ENCODE measurements at regions not wholly inside any gene's neighbourhood (a gene's known extent, or its start where the extent isn't known, plus 50 kb on each side); places are given as distances from the start of the nearest gene placed in this dataset.

- Histone ChIP-seq H3K9me3 (ENCODE audit: control extremely low read depth in 1 of 3, control insufficient read depth in 2 of 3, insufficient read depth in 1 of 3, low read length in 2 of 3) (no peaks in the 10 kb centered on the region), H3K9ac (ENCODE audit: low read length) (no peak overlapping the region), H3K27ac (ENCODE audit: low read length in 2 of 2) (no peak overlapping the region), H3K36me3 (replicated peaks in 1 of 2; ENCODE audit: control extremely low read depth in 1 of 2, control insufficient read depth in 1 of 2, extremely low read depth in 1 of 2, insufficient read depth in 2 of 2, low read length in 1 of 2) (no peaks in the 10 kb centered on the region), H2AFZ (ENCODE audit: insufficient read depth, low read depth, low read length, poor library complexity, severe bottlenecking) (peak overlapping the region; percentile 19), H3K27me3 (replicated peaks in 1 of 4; ENCODE audit: control extremely low read depth in 1 of 4, control insufficient read depth in 3 of 4, insufficient read depth in 4 of 4, low read length in 3 of 4) (peaks cover 0 to 9% (median 1%) of the 10 kb centered on the region in 4 experiments), H4K20me1 (ENCODE audit: control insufficient read depth, insufficient read depth, low read length, poor library complexity, severe bottlenecking) (no peaks in the 10 kb centered on the region), H3K4me3 (ENCODE audit: control extremely low read depth in 1 of 5, extremely low read depth in 1 of 5, insufficient read depth in 1 of 5, low read depth in 2 of 5, low read length in 4 of 5) (no peak overlapping the region), H3K79me2 (ENCODE audit: control insufficient read depth, insufficient read depth, low read length) (no peaks in the 10 kb centered on the region), H3K4me1 (ENCODE audit: control insufficient read depth in 2 of 2, insufficient read depth in 2 of 2, low read length in 2 of 2) (peaks cover 7 to 11% of the 10 kb centered on the region in 2 donors), H3K4me2 (replicated peaks; ENCODE audit: low read depth, low read length, poor library complexity, severe bottlenecking) (no peak overlapping the region)
- Mint-ChIP-seq H3K9me3 (ENCODE audit: insufficient read depth) (no peaks in the 10 kb centered on the region), H3K27me3 (peaks cover 23% of the 10 kb centered on the region), H3K4me1 (peaks cover 3% of the 10 kb centered on the region), H3K4me3 (no peak overlapping the region), H3K27ac (no peak overlapping the region)
- ChIA-PET CTCF (interaction anchor here (1.3 to 9.9 kb wide), 3 partner anchors 16 to 244 kb away, joined by 4 to 307 read pairs (median 118); no protein-coding TSS in a partner anchor), POLR2A (no interaction called here)
- DNase-seq (no peak), ATAC-seq (ENCODE audit: low read depth) (no peak)
- intact Hi-C loops (cut with micrococcal nuclease) = loop anchor here (5.0 kb wide), 1 partner anchor 699 kb away; no protein-coding TSS in a partner anchor
- 66% methylated on average over 6 of the region's 7 CpGs for WGBS (ENCODE audit: insufficient coverage)
- no peak for TF ChIP-seq EZH2 (IDR thresholded peaks at IDR 0.05; ENCODE audit: borderline replicate concordance, insufficient read depth, low read depth, low read length, poor library complexity, severe bottlenecking)
These were observed 108.7 kb upstream of the MBNL2 start for GRCh38 chr13:97113231-97114001.

DNA sequence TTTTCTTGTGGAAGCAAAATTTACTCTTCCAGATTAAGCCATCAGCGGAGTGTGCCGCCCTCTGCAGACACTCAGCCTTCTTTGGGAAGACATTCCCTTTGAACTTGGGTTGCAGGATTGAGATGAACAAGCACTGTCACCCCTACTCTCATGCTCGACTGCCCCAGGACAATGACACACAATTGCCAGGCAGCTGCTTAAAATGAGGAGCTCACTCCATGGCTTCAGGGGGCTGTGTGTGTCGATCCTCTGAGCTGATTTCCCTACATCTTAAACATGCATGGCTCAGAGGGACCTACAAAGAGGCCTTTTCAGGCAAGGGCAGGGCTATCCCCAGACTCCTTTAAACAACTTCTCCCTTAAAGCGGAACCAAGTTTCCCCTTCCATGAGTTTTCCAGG is 107.5 kb upstream of the MBNL2 start:
- H3K27me3 ChIP-seq (replicated peaks in 1 of 4; ENCODE audit: control extremely low read depth in 1 of 4, control insufficient read depth in 3 of 4, insufficient read depth in 4 of 4, low read length in 3 of 4) = peaks cover 0 to 3% (median under 1%) of the 10 kb centered on the region in 4 experiments
- H3K4me3 ChIP-seq (ENCODE audit: control extremely low read depth in 1 of 5, extremely low read depth in 1 of 5, insufficient read depth in 1 of 5, low read depth in 2 of 5, low read length in 4 of 5) = no peak overlapping the region
- H3K36me3 ChIP-seq (replicated peaks in 1 of 2; ENCODE audit: control extremely low read depth in 1 of 2, control insufficient read depth in 1 of 2, extremely low read depth in 1 of 2, insufficient read depth in 2 of 2, low read length in 1 of 2) = no peaks in the 10 kb centered on the region
- Mint-ChIP-seq H3K4me1 (peaks cover 2% of the 10 kb centered on the region), H3K4me3 (no peak overlapping the region), H3K9me3 (ENCODE audit: insufficient read depth) (no peaks in the 10 kb centered on the region), H3K27me3 (peaks cover 19% of the 10 kb centered on the region), H3K27ac (no peak overlapping the region)
- H3K9ac ChIP-seq (ENCODE audit: low read length) = no peak overlapping the region
- H3K4me1 ChIP-seq (ENCODE audit: control insufficient read depth in 2 of 2, insufficient read depth in 2 of 2, low read length in 2 of 2) = peaks cover 6% of the 10 kb centered on the region in 2 donors
- no peak overlapping the region for H3K27ac ChIP-seq (ENCODE audit: low read length in 2 of 2)
- H3K4me2 ChIP-seq (replicated peaks; ENCODE audit: low read depth, low read length, poor library complexity, severe bottlenecking) = no peak overlapping the region
- POLR2A ChIA-PET = no interaction called here
- DNase-seq = no peak
- ATAC-seq (ENCODE audit: low read depth) = no peak
- intact Hi-C loops (cut with micrococcal nuclease) = loop anchor here (5.0 kb wide), 1 partner anchor 698 kb away; no protein-coding TSS in a partner anchor
- H3K9me3 ChIP-seq (ENCODE audit: control extremely low read depth in 1 of 3, control insufficient read depth in 2 of 3, insufficient read depth in 1 of 3, low read length in 2 of 3) = no peaks in the 10 kb centered on the region
- WGBS (ENCODE audit: insufficient coverage) = 68% methylated on average over 4 of the region's 5 CpGs
- CTCF ChIA-PET = interaction anchor here (1.3 to 9.9 kb wide), 2 partner anchors 230 to 243 kb away, joined by 4 to 307 read pairs; no protein-coding TSS in a partner anchor
- H3K79me2 ChIP-seq (ENCODE audit: control insufficient read depth, insufficient read depth, low read length) = no peaks in the 10 kb centered on the region
- H4K20me1 ChIP-seq (ENCODE audit: control insufficient read depth, insufficient read depth, low read length, poor library complexity, severe bottlenecking) = no peaks in the 10 kb centered on the region
- no peak overlapping the region for H2AFZ ChIP-seq (ENCODE audit: insufficient read depth, low read depth, low read length, poor library complexity, severe bottlenecking)
- no peak for TF ChIP-seq CTCF (IDR thresholded peaks at IDR 0.05)

Measured in B cell (primary cell).